Activated CD8-positive, alpha-beta T cell treated with anti-CD3 and anti-CD28 coated beads, Interleukin-2, amount 10 ng/mL, durations not matched to agents 7 days and 5 days (primary cell): ENCODE measurements at regions not wholly inside any gene's neighbourhood (a gene's known extent, or its start where the extent isn't known, plus 50 kb on each side); places are given as distances from the start of the nearest gene placed in this dataset.

Experiments
- ATAC-seq: fragments of 150-1000 bp; cut with Tn5 transposase; one replicate; pipeline ENCODE4 v1.10.0; 2021; ENCODE audit warnings: moderate library complexity
- CTCF ChIA-PET: fragments of 350-600 bp; sonication (Branson Sonifier 250); formaldehyde crosslinking; loops from one replicate; lab custom pipeline; 2021; ENCODE audit warnings: antibody characterized with exemption; lab: Charles Lee
- POLR2A ChIA-PET: fragments of 350-600 bp; sonication (Branson Sonifier 250); formaldehyde crosslinking; loops from one replicate; lab custom pipeline; 2021; ENCODE audit warnings: antibody characterized with exemption; lab: Charles Lee
- DNase-seq: peaks from one replicate; pipeline ENCODE4 v3.0.0-alpha.2; 2020
- H3K27ac Mint-ChIP-seq: one replicate; pipeline ENCODE4 v1.8.0; 2021; ENCODE audit warnings: mild to moderate bottlenecking, mixed read lengths
- H3K27me3 Mint-ChIP-seq: one replicate; pipeline ENCODE4 v1.8.0; 2021; ENCODE audit warnings: low read depth, mixed read lengths
- H3K36me3 Mint-ChIP-seq: one replicate; pipeline ENCODE4 v1.8.0; 2021; ENCODE audit warnings: low read depth, mixed read lengths
- H3K4me1 Mint-ChIP-seq: one replicate; pipeline ENCODE4 v1.8.0; 2021; ENCODE audit warnings: low read depth, mixed read lengths
- H3K4me3 Mint-ChIP-seq: one replicate; pipeline ENCODE4 v1.8.0; 2021; ENCODE audit warnings: mild to moderate bottlenecking, mixed read lengths
- H3K9me3 Mint-ChIP-seq: one replicate; pipeline ENCODE4 v1.8.0; 2022; ENCODE audit warnings: mixed read lengths; ENCODE audit not compliant: insufficient read depth

DNA sequence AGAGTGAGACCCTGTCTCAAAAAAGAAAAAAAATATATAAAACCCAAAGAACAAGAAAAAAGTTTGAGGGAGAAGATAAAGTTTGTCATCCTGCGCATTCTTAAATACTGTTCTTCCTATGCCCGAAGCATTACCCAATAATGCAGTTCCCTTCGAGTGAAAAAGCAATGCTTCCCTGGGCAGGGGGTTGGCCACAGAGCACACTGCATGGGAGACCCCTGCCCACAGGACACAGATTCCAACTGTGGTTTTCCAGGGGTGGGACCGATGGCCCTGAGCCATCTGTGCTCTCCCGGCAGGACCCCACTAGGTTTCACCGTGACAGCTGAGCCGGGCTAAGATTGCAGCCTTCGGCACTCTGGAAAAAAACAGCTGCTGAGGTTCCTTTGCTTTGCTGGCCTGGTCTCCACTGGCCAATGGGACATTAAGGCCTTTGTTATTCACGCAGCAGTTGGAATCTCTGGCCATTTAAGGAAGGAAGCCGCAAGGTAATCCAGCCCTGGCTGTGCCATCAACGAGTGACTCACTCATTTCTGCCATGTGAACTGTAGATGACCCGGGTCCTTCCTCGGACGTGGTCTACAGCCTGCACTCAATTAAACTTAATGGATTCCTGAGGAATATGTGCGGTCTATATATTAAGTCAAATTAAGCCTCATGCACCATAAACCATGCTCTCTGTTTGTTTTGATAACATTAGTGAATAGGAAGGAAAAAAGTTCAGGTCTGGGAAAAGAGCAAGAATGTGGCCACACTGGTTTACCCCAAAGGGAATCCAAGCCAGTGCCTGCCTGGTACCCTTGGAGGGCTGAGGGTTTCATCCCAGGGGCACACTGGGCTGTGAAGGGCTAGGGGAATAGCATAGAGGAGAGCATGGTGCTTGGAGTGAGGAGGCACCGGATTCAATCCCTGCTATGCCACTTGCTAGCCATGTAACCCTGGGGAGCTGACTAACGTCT lies 163.2 kb downstream of the ZBTB18 start:
- Mint-ChIP-seq H3K36me3 (no peaks in the 10 kb centered on the region), H3K4me1 (no peaks in the 10 kb centered on the region), H3K9me3 (no peaks in the 10 kb centered on the region), H3K4me3 (no peak overlapping the region), H3K27me3 (no peaks in the 10 kb centered on the region), H3K27ac (no peak overlapping the region)
- DNase-seq, result no peak
- POLR2A ChIA-PET, result no interaction called here
- no peak for ATAC-seq
- CTCF ChIA-PET, result interaction anchor here (0.7 kb wide), 1 partner anchor 85 kb away, joined by 3 read pairs; no protein-coding TSS in a partner anchor

DNA sequence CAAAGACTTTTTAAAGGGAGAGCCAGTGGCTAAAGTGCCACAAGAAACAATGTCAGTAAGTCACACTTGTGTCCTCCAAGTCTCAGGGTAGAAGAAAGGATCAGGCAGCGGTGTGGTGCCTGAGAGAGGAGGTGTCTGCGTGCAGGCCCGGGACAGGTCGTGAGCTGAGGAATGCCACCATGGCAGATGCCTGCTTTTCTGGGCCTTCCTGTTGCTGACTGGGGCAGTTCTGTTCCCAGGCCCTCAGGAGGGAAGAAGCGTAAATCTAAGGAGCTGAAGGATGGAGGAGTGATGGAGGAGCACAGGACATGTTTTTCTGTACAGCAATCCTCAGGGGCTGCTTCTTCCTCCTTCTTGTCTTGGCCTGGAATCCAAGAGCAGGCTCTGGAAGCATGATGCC lies 165.8 kb downstream of the ZBTB18 start:
- ATAC-seq (no peak), DNase-seq (no peak)
- H3K36me3 Mint-ChIP-seq, result no peaks in the 10 kb centered on the region
- POLR2A ChIA-PET, result no interaction called here
- H3K9me3 Mint-ChIP-seq, result no peaks in the 10 kb centered on the region
- CTCF ChIA-PET, result no interaction called here
- no peaks in the 10 kb centered on the region for H3K4me1 Mint-ChIP-seq
- H3K27ac Mint-ChIP-seq, result no peak overlapping the region
- H3K4me3 Mint-ChIP-seq, result no peak overlapping the region
- peaks cover 2% of the 10 kb centered on the region for H3K27me3 Mint-ChIP-seq

DNA sequence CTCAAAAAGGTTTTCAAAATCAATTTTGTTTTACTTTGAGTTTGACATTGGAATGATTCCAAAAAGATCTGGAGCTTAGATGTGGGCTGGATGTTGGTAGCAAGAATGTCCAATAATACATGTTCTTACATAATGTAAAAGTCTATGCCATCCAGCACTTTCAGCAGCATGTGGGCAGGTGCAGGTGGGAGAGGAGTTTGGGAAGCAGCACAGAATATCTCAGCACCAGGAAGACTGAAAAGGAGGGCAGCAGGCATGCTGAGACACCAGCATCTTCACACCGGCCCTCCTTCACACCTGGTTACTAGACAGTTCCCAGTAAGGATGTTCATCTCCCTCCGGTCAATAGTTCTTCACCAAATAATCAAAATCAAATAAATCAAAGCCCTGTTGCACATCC lies 166.6 kb downstream of the ZBTB18 start:
- ATAC-seq (no peak), DNase-seq (no peak)
- no peaks in the 10 kb centered on the region for H3K36me3 Mint-ChIP-seq
- POLR2A ChIA-PET, result no interaction called here
- H3K4me1 Mint-ChIP-seq, result no peaks in the 10 kb centered on the region
- no peaks in the 10 kb centered on the region for H3K9me3 Mint-ChIP-seq
- H3K4me3 Mint-ChIP-seq, result no peak overlapping the region
- H3K27ac Mint-ChIP-seq, result no peak overlapping the region
- CTCF ChIA-PET, result no interaction called here
- H3K27me3 Mint-ChIP-seq, result peaks cover 2% of the 10 kb centered on the region

DNA sequence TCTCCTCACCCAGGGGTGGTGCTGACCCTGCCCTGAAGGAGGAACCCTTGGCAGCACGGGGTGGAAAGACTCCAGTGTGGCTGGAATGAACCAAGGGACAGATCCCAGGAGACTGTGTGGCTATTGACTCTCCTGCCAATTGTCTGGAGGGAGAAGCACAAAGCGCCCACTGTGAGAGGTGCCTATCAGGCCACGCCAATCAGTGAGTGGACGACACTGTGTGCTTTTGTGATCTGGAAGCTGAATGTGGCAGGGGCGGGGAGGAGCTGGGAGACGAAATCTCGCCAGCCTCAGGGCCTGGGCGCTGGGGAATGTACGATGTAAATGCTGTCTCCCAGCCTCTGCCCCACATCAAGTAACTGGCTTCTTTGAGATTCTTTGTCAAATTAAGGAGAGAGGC lies 167.1 kb downstream of the ZBTB18 start:
- Mint-ChIP-seq H3K9me3 (no peaks in the 10 kb centered on the region), H3K36me3 (no peaks in the 10 kb centered on the region), H3K27me3 (peaks cover 2% of the 10 kb centered on the region), H3K4me1 (no peaks in the 10 kb centered on the region), H3K4me3 (no peak overlapping the region), H3K27ac (no peak overlapping the region)
- ATAC-seq (no peak), DNase-seq (no peak)
- CTCF ChIA-PET, result no interaction called here
- POLR2A ChIA-PET, result no interaction called here

DNA sequence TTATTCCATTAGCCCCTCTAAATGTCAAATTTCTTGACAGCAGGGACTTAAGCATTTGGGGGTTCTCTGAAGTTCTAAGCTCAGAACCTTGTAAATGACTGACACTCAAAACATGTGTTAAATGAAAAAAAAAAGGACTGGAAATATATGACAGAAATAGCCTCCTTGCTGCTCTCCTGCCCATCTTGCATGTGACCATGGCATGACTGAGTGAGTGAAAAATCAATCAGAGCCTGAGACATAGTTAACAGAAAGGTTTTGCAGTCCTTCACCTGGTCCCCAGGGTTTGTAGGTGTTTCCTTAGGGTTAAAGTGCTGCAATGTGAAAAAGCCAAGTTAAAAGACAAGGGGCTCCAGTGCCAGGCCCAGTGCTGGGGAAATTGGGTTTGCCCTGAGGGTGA lies 168.1 kb downstream of the ZBTB18 start:
- DNase-seq, result no peak
- CTCF ChIA-PET, result no interaction called here
- no peaks in the 10 kb centered on the region for H3K36me3 Mint-ChIP-seq
- H3K4me1 Mint-ChIP-seq, result no peaks in the 10 kb centered on the region
- ATAC-seq, result no peak
- POLR2A ChIA-PET, result no interaction called here
- no peak overlapping the region for H3K4me3 Mint-ChIP-seq
- H3K27me3 Mint-ChIP-seq, result peaks cover 2% of the 10 kb centered on the region
- H3K27ac Mint-ChIP-seq, result no peak overlapping the region
- H3K9me3 Mint-ChIP-seq, result no peaks in the 10 kb centered on the region

DNA sequence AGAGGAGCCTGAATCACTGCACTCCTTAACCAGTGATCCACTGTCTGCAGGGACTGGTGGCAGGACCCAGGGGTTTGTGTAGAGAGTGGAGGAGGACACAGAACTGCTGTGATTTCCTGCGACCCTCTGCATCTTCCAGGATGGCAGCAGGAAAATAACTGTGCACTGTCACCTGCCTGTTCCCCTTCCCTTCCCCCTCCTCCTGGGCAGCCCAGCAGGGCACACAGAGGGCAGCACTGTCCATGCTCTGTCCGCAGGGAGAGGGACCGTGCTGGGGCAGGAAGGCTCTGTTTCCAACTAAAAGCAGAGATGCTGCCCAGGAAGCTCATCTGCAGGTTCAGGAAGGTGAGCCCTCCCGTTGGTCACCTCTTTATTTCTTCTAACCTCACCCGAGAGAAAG lies 168.7 kb downstream of the ZBTB18 start:
- Mint-ChIP-seq H3K27ac (no peak overlapping the region), H3K27me3 (peaks cover 2% of the 10 kb centered on the region), H3K9me3 (no peaks in the 10 kb centered on the region), H3K36me3 (no peaks in the 10 kb centered on the region), H3K4me1 (no peaks in the 10 kb centered on the region), H3K4me3 (no peak overlapping the region)
- DNase-seq (no peak), ATAC-seq (no peak)
- ChIA-PET POLR2A (interaction anchor here (0.6 kb wide), 1 partner anchor 10 kb away, joined by 3 read pairs; no protein-coding TSS in a partner anchor), CTCF (no interaction called here)

DNA sequence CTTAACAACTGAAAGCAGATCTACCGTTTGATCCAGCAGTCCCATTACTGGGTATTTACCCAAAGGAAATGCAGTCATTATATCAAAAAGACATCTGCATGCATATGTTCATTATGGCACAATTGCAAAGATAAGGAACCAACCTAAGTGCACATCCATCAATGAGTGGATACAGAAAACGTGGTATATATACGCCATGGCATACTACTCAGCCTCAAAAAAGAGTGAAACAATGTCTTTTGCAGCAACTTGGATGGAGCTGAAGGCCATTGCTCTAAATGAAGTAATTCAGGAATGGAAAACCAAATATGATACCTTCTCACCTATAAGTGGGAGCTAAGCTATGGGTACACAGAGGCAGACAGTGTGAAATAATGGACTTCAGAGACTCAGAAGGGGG lies 169.3 kb downstream of the ZBTB18 start:
- POLR2A ChIA-PET, result no interaction called here
- no peak overlapping the region for H3K27ac Mint-ChIP-seq
- CTCF ChIA-PET, result no interaction called here
- H3K27me3 Mint-ChIP-seq, result peaks cover 2% of the 10 kb centered on the region
- DNase-seq, result no peak
- no peaks in the 10 kb centered on the region for H3K4me1 Mint-ChIP-seq
- H3K4me3 Mint-ChIP-seq, result no peak overlapping the region
- no peak for ATAC-seq
- H3K9me3 Mint-ChIP-seq, result no peaks in the 10 kb centered on the region
- no peaks in the 10 kb centered on the region for H3K36me3 Mint-ChIP-seq

DNA sequence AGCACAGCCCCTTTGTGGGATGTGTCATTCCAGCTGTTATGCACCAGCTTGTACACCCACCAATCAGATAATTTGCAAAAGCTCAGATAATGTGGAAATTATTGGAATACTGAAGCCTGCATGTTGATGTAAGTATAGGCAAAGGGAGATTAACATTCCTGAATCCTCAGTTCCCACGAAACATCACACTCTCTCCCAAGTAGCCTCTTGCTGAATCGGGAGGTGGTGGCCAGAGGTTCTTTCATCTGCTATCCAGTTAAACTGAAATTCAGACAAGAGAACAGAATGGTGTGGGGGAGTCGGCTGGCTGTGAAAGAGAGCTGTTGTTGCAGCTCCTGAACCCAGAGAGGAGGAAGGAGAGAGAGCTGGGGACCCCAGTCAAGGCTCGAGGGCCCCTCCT lies 170.9 kb downstream of the ZBTB18 start:
- Mint-ChIP-seq H3K4me3 (no peak overlapping the region), H3K27ac (no peak overlapping the region), H3K9me3 (no peaks in the 10 kb centered on the region), H3K27me3 (peaks cover 2% of the 10 kb centered on the region), H3K36me3 (no peaks in the 10 kb centered on the region), H3K4me1 (no peaks in the 10 kb centered on the region)
- ATAC-seq (no peak), DNase-seq (no peak)
- ChIA-PET POLR2A (no interaction called here), CTCF (no interaction called here)

DNA sequence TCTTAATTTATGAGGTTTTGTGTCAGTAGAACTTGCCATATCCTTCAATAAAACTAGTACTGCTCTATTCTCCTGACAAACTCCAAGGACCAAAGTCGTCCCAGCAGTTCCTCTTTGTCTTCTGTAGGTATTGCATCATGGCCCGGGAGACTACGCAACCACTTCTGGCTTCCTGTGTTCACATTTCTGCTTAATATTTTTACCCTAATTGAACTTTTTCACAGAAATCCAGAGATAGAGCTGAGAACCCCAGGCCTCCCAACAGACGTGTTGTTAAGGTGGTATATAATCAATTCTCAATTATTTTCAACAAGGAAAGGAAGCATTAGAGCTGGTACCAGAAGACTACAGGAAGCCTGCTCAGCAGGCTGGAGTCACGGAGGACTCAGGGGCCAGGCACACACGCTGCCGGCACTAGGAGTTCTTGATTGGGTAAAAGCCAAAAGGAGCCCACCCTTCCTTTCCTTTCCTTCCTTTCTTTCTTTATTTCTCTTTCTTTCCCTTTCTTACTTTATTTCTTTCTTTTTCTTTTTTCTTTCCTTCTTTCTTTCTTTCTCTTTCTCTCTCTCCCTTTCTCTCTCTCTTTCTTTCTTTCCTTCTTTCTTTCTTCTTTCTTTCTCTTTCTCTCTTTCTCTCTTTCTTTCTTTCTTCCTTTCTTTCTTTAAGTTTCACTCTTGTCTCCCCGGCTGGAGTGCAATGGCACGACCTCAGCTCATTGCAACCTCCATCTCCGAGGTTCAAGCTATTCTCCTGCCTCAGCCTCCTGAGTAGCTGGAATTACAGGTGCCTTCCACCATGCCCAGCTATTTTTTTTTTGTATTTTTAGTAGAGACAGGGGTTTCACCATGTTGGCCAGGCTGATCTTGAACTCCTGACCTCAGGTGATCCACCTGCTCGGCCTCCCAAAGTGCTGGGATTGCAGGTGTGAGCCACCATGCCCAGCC lies 173.7 kb downstream of the ZBTB18 start:
- ChIA-PET CTCF (interaction anchor here (0.6 kb wide), 1 partner anchor 273 kb away, joined by 3 read pairs; no protein-coding TSS in a partner anchor), POLR2A (no interaction called here)
- Mint-ChIP-seq H3K4me3 (no peak overlapping the region), H3K4me1 (no peaks in the 10 kb centered on the region), H3K36me3 (no peaks in the 10 kb centered on the region), H3K27me3 (peaks cover 2% of the 10 kb centered on the region), H3K27ac (no peak overlapping the region), H3K9me3 (no peaks in the 10 kb centered on the region)
- ATAC-seq (no peak), DNase-seq (no peak)

DNA sequence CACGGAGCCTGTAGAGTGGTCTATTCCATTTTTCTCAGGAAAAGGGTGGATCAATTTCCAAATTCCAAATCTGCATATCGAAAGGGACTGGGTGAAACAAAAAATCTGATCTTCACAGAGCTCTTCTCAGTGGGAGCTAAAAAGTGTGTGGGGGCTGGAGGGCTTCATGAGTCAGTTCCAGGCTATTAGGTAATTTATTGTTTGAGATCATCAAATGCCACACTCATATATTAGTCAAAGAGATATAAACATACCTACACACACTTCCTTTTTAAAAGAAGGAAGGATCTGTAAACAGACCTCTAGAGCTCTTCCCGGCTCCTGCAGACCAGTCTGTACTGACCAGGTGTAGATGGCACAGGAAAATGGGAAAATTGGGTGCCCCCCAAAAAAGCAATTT lies 175.4 kb downstream of the ZBTB18 start:
- DNase-seq, result no peak
- Mint-ChIP-seq H3K9me3 (no peaks in the 10 kb centered on the region), H3K27ac (no peak overlapping the region), H3K36me3 (no peaks in the 10 kb centered on the region), H3K4me1 (no peaks in the 10 kb centered on the region), H3K27me3 (no peaks in the 10 kb centered on the region), H3K4me3 (no peak overlapping the region)
- ChIA-PET POLR2A (no interaction called here), CTCF (no interaction called here)
- ATAC-seq, result no peak

DNA sequence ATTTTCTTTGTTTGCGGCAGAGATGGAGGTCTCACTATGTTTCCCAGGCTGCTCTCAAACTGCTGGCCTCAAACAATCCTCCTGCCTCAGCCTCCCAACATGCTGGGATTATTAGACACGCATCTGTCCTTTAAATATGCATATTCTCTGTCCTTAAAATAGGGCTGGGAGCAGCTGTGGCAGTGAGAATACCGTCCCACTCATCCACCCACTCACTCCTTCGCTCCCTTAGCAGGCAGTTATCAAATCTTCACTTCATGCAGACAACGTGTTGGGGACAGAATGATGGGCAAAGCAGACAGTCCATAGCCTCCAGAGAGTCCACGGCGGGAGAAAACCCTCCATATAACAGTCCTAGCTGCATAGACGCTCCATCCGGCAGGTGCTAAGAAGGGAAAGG lies 179.4 kb downstream of the ZBTB18 start:
- no peak overlapping the region for H3K27ac Mint-ChIP-seq
- H3K9me3 Mint-ChIP-seq, result no peaks in the 10 kb centered on the region
- H3K4me3 Mint-ChIP-seq, result no peak overlapping the region
- ATAC-seq (no peak), DNase-seq (no peak)
- POLR2A ChIA-PET, result no interaction called here
- no peaks in the 10 kb centered on the region for H3K36me3 Mint-ChIP-seq
- CTCF ChIA-PET, result no interaction called here
- no peaks in the 10 kb centered on the region for H3K27me3 Mint-ChIP-seq
- peaks cover 2% of the 10 kb centered on the region for H3K4me1 Mint-ChIP-seq

DNA sequence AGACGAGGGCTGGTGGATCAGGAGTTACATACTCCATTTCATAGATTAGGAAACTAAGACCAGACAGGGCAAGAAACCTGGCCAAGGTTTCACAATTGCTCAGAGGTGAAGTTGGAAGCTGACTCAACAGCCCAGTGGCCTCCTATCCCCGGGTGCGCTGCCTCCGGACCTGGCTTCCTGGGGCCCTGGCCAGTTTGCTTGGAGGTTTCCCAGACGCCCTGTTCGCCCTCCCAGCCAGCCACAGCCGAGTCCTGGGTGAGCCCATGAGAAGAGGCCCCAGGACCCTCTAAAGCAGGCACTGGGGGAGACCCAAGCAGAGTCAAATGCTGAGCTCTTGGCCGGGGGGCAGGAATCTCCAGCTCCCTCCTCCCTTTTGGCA lies 180.1 kb downstream of the ZBTB18 start:
- Mint-ChIP-seq H3K4me3 (no peak overlapping the region), H3K27me3 (no peaks in the 10 kb centered on the region)

More for the DNA sequence above, 180.1 kb downstream of the ZBTB18 start:
- CTCF ChIA-PET, result no interaction called here
- ATAC-seq, result no peak
- no peak overlapping the region for H3K27ac Mint-ChIP-seq
- peaks cover 2% of the 10 kb centered on the region for H3K4me1 Mint-ChIP-seq
- POLR2A ChIA-PET, result no interaction called here
- H3K9me3 Mint-ChIP-seq, result no peaks in the 10 kb centered on the region
- no peak for DNase-seq
- no peaks in the 10 kb centered on the region for H3K36me3 Mint-ChIP-seq
